Neural crest cell (in vitro differentiated cells): ENCODE measurements at regions not wholly inside any gene's neighbourhood (a gene's known extent, or its start where the extent isn't known, plus 50 kb on each side); places are given as distances from the start of the nearest gene placed in this dataset.

Experiments used
- DNase-seq: peaks from one replicate; pipeline ENCODE4 v3.0.0; 2021; ENCODE audit warnings: low read depth, mixed read lengths, low spot score
- H3K27ac Mint-ChIP-seq: one replicate; pipeline ENCODE4 v1.8.0; 2021; ENCODE audit warnings: mild to moderate bottlenecking, mixed read lengths; ENCODE audit not compliant: unreplicated experiment
- H3K27me3 Mint-ChIP-seq: 2 replicates; pipeline ENCODE4 v1.8.0; 2021; ENCODE audit warnings: low read depth, mild to moderate bottlenecking, mixed read lengths
- H3K36me3 Mint-ChIP-seq: 2 replicates; pipeline ENCODE4 v1.8.0; 2021; ENCODE audit warnings: low read depth, mild to moderate bottlenecking, mixed read lengths
- H3K4me1 Mint-ChIP-seq: 2 replicates; pipeline ENCODE4 v1.8.0; 2021; ENCODE audit warnings: mixed read lengths
- H3K4me3 Mint-ChIP-seq: one replicate; pipeline ENCODE4 v1.8.0; 2021; ENCODE audit warnings: mild to moderate bottlenecking, mixed read lengths
- H3K9me3 Mint-ChIP-seq: 2 replicates; pipeline ENCODE4 v1.8.0; 2021; ENCODE audit warnings: mixed read lengths
- TF ChIP-seq, protein P1 (sequence below): fragments of 200-600 bp; sonication (generic); conservative IDR thresholded peaks from 2 replicates; pipeline ENCODE4 v1.5.0; 2021; ENCODE audit warnings: antibody characterized with exemption, mild to moderate bottlenecking

DNA sequence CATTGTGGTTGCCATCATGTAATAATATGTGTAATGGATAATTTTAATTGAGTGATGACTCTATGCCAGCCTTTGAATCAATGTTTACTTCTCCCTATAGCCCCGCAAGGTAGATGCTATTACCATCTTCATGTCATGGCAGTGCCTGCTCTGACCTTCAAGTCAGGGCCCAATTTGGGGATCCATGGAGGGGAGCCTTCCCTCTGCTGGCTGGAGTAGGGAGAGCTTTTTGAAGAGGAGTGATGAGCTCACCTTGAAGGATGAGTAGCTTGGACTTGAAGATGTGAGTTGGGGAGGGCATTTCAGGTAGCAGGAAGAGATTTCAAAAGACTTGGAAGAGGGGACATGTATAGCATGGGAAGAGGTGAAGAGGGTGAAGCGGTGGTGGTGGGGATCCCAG, 189.2 kb downstream of the FOXD2 start:
- Mint-ChIP-seq H3K4me1 (peaks cover 36% of the 10 kb centered on the region), H3K4me3 (no peak overlapping the region), H3K27me3 (peaks cover 3% of the 10 kb centered on the region), H3K9me3 (no peaks in the 10 kb centered on the region), H3K36me3 (no peaks in the 10 kb centered on the region), H3K27ac (peak overlapping the region; percentile 12)
- no peak for DNase-seq
- TF ChIP-seq, protein P1, sequence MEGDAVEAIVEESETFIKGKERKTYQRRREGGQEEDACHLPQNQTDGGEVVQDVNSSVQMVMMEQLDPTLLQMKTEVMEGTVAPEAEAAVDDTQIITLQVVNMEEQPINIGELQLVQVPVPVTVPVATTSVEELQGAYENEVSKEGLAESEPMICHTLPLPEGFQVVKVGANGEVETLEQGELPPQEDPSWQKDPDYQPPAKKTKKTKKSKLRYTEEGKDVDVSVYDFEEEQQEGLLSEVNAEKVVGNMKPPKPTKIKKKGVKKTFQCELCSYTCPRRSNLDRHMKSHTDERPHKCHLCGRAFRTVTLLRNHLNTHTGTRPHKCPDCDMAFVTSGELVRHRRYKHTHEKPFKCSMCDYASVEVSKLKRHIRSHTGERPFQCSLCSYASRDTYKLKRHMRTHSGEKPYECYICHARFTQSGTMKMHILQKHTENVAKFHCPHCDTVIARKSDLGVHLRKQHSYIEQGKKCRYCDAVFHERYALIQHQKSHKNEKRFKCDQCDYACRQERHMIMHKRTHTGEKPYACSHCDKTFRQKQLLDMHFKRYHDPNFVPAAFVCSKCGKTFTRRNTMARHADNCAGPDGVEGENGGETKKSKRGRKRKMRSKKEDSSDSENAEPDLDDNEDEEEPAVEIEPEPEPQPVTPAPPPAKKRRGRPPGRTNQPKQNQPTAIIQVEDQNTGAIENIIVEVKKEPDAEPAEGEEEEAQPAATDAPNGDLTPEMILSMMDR = peak; percentile 11

DNA sequence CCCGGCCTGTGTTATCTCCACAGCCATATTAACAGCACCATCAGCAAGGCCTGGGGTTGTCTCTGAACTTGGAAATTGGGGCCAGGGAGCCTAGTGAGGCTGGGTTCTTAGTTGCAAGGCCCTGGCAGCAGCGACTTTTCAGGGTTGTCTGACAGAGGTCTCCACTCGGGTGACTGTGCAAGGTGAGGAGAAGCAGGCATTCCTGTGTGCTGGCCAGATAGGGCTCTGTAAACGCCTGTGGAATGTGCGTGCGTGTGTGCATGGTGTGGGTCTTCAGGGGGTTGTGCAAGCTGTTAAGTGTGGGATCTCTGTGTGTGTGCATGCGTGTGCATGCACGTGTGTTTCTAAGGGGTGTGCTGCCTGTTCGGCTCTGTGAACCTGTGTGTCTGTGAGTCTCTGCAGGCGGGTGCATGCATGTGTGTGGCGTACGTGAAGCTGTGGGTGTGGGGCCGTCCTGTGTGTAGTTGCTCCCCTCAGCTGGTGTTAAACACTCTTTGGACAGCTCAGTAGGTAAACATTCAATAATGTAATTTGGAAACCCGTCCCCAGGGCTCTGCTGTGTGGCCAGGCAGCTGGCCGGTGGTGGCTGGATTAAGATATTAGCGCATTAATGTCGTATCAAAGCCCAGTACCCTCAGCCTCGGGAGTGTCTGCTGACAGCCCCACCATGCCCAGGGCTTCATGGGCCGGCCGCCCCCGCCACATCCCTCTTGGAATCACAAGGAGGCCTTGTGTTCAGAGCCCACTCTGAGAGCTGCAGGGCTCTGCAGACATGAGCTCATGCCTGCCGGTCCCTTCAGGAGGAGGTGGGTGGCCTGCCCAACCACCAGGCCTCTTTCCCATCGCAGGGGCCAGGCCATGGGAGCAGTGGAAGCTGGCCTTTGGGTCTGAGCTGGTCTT, 189.9 kb downstream of the FOXD2 start:
- Mint-ChIP-seq H3K27me3 (peaks cover 9% of the 10 kb centered on the region), H3K9me3 (no peaks in the 10 kb centered on the region), H3K4me3 (no peak overlapping the region), H3K36me3 (no peaks in the 10 kb centered on the region), H3K27ac (peak overlapping the region; percentile 79), H3K4me1 (peaks cover 31% of the 10 kb centered on the region)
- TF ChIP-seq, protein P1 = no peak
- peak; percentile 9 for DNase-seq

DNA sequence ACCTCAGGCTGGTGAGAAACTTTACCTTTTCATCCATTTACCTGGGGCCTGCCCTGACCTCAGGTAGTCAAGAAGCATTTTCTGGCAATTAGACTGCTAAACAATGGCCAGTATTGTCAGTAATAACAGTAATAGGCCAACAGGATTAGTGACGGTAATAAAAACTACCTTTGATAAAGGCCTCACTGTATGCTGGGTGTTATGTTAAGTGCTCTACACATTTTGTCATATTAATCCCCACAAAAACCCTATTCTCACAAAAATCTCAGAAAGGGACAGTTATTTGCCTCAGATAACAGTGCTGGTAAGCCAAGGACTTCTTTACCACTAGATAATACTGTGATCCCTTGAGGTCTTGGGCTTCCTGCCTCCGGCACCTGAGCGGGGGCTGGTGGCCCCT, 191.4 kb downstream of the FOXD2 start:
- Mint-ChIP-seq H3K4me3 (no peak overlapping the region), H3K27me3 (peaks cover 16% of the 10 kb centered on the region), H3K4me1 (peaks cover 31% of the 10 kb centered on the region), H3K9me3 (no peaks in the 10 kb centered on the region), H3K27ac (no peak overlapping the region), H3K36me3 (no peaks in the 10 kb centered on the region)
- no peak for DNase-seq
- TF ChIP-seq, protein P1 = no peak

DNA sequence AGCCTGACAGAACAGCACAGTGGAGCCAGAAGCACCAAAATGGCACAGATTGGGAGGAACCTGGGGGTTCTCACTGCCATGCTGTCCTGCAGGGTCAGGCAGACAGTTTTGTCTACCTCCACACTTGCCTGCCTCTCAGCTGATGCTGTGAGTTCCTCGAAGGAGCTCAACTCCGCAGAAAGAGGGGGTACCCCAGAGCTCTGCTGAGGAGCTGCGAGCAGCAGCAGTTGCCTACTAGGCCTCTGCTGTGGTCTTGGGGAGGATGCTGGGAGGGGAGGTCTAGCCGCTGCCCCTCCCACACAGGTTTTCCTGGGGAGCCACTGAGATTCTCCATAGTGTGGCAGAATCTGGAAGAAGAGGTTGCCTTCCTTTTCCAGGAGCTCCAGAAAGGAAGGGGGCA, 192.5 kb downstream of the FOXD2 start:
- TF ChIP-seq, protein P1 = no peak
- no peaks in the 10 kb centered on the region for H3K36me3 Mint-ChIP-seq
- H3K9me3 Mint-ChIP-seq = no peaks in the 10 kb centered on the region
- no peak for DNase-seq
- no peak overlapping the region for H3K4me3 Mint-ChIP-seq
- H3K4me1 Mint-ChIP-seq = peaks cover 31% of the 10 kb centered on the region
- H3K27ac Mint-ChIP-seq = no peak overlapping the region
- peaks cover 16% of the 10 kb centered on the region for H3K27me3 Mint-ChIP-seq

DNA sequence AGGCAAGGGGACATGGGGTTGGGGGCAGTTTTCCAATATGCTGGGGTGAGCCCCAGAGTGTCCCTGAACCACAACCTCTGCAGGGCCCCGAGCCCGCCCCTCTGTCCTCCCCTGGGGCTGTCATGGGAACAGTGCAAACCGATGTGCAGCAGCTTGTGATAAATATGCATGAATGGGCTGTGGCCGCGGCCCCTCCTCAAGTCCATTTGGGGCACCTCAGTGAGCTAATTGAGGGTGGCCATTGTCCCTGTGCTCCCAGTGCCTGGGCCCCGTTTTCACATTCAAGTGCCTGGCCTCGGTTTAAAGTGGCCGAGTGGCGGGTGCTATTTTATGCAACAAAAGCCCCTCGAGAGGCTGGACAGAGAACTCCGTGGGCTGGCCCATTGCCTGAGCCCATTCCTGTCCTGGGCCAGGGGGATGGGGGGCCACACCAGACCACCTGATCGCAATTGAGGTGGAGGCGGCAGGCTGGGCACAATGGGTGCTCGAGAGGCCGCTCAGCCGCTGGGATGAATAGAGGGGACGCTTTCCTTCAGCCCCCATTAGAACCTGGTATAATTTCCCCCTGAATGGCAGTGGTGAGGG, 193.7 kb downstream of the FOXD2 start:
- no peaks in the 10 kb centered on the region for H3K36me3 Mint-ChIP-seq
- no peak overlapping the region for H3K4me3 Mint-ChIP-seq
- TF ChIP-seq, protein P1 = no peak
- no peak overlapping the region for H3K27ac Mint-ChIP-seq
- peaks cover 16% of the 10 kb centered on the region for H3K27me3 Mint-ChIP-seq
- no peaks in the 10 kb centered on the region for H3K9me3 Mint-ChIP-seq
- no peak for DNase-seq
- peaks cover 31% of the 10 kb centered on the region for H3K4me1 Mint-ChIP-seq
